CD4-positive, alpha-beta T cell treated with Interleukin-15 for 4 hours (primary cell): ENCODE measurements at regions not wholly inside any gene's neighbourhood (a gene's known extent, or its start where the extent isn't known, plus 50 kb on each side); places are given as distances from the start of the nearest gene placed in this dataset.

ENCODE experiments used
- DNase-seq: peaks from one replicate; pipeline ENCODE4 v3.0.0-alpha.2; 2020; ENCODE audit warnings: low spot score

DNA sequence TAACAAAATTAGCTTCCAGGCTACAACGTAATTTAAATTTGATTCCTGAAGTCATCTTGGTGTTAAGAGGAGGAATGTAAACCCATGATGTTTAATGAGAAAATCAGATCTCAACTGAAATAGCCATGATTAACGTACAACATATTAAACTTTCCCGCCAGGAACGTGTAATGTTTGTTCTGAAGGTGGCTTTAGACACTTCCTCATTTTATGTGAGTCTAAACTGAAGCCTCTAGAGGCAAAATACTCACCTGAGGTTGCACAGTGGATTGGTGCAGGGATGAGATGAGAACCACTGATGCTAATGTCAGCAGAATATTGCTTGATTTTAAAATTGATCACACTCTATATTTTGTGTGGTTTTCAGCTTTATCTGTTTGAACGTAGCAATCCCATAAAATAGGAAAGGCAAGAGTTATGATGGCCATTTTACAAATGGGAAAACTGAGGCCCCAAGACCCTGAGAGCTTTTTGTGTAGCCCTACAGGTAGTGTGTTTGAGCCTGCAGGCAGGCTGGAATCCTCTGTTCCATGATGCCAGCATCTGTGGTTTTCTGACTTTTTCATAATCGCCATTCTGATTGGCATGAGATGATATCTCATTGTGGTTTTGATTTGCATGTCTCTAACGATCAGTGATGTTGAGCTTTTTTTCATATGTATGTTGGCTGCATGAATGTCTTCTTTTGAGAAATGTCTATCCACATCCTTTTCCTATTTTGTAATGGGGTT lies 243.7 kb upstream of the BMPER start:
- no peak for DNase-seq

DNA sequence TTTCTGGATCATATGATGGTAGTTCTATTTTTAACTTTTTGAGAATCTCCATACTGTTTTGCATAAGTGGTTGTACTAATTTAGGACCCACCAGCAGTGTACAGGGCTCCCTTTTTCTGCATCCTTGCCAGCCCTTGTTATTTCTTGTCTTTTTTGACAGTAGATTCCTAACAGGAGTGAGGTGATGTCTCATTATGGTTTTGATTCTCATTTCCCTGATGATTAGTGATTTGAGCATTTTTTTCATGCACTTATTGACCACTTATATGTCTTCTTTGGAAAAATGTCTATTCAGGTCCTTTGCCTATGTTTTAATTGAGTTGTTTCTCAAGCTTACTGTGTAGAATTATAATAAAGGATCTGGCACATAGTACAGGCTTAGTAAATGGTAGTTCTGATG lies 238.8 kb upstream of the BMPER start:
- no peak for DNase-seq

GRCh38 chr7:33667196-33667595 lies 238.1 kb upstream of the BMPER start:
- no peak for DNase-seq

DNA sequence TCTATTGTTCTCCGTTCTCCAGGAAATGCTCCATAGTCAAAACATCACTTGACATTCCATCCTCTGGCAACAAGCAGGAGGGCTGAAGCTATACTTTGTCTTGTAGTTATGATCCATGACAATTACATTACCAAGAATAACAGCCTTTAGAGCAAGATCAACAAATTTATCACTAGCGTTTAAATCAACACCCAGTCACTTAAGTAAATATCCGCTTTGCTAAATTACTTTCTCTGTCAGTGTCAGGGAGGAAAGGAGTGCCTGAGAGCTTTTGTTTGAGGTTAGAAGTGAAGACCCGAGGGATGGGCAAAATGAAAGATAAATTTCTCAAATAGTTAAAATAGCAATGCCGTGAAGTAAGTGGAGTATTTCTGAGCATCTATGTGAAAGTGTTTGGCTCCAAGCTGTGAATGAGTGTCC lies 236.1 kb upstream of the BMPER start:
- DNase-seq = no peak

GRCh38 chr7:33671531-33672262 lies 233.6 kb upstream of the BMPER start:
- no peak for DNase-seq

GRCh38 chr7:33673029-33673700 lies 232.2 kb upstream of the BMPER start:
- DNase-seq = no peak

DNA sequence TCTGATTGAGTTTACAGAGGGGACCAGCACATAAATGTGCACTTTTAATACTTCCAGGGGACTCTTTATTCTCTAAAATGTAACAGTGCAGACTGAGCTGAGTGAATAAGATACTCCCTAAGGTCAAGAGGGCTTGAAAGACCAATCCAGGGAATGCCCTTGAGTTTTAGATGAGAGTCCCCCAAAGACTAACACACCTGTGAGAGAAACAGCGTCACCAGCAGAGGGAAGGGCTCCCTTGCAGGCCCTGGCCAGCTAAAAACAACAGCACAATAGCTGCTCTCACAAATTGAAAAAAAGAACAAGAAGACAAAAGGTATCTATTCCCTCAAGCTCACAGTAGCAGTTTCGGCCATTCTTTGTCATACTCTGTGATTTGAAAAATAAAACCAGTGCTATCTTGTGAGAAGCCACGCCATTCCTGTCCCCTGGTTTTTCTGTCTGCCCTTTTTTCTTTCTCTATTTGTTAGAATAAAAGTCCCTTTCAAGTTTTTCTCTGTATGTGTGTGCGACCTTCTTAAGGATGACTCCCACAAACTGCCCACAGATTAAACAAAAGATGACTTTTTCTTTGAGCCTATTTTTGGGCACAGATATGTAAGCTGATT lies 230.4 kb upstream of the BMPER start:
- DNase-seq = no peak

DNA sequence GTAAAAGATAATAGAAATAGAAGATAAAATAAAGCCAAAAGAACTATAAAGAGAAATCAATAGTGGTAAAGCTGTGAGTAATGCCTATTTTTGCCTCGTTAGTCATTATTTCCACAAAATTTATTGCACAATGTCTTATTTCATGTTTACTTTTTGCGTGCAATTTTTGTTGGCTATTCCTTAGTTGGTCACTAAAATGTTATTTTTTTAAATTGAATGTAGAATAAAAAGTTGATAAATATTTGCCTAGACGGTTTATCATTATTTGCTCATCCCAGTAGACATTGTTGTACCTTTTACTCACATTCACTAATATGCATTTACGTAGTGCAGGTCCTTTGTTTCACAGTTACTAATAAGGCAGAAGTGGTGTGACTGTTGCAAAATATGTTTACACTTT lies 227.8 kb upstream of the BMPER start:
- no peak for DNase-seq

GRCh38 chr7:33678569-33679335 lies 226.6 kb upstream of the BMPER start:
- DNase-seq = no peak

- no peak for DNase-seq
Measured at GRCh38 chr7:33680682-33681081, 224.7 kb upstream of the BMPER start.

DNA sequence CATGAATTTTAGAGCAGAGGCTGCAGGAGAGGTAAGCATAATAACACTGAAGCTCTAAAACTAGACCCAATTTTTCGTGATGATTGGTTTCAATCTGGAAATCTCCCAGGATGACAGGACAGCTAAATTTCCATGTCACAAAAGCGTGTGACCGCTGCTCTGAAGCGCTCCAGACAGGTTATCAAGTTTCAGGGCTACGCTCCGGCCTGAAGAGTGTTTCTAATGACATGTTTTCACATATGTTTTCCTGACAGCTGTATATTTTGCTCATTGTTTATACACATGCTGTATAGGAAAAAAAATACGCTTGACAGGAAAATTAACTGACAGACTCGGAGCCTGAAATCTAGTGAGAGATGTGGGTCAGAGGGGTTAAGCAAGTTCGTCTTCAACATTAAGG lies 219.8 kb upstream of the BMPER start:
- DNase-seq = no peak

DNA sequence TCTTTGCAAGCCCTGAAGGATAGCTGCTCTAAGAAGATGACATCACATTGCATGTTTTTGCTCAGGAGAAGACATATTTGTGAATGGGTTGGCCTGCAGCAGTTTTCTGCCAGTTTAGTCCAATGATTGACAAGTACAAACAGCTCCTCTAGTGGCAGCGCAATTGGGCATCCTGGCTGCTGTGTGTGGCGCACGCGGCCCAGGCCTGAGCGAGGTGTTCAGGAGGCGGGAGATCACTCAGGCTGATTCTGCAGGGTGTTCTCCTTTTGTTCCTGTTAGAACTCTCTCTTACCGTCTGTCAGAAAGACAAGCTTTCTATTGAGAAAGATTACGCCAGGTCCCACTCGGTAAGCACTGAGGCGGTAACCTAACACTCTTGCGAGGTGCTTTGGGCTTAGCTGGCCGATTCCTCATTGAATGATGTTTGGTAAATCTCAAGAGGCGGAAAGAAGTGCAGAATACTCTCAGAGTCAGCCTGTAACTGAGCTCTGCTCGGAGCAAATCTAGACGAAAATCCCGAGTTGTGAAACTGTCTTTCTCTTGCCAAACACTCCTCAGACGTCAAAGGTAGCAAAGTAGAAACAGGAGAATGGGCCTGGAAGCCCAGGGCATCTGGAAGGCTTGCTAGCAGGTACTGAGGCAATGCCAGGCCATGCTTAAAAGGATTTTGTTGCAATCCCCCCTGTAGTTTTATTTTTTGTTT lies 219.2 kb upstream of the BMPER start:
- DNase-seq = no peak

- DNase-seq = no peak
Measured at GRCh38 chr7:33687625-33688024, 217.7 kb upstream of the BMPER start.

DNA sequence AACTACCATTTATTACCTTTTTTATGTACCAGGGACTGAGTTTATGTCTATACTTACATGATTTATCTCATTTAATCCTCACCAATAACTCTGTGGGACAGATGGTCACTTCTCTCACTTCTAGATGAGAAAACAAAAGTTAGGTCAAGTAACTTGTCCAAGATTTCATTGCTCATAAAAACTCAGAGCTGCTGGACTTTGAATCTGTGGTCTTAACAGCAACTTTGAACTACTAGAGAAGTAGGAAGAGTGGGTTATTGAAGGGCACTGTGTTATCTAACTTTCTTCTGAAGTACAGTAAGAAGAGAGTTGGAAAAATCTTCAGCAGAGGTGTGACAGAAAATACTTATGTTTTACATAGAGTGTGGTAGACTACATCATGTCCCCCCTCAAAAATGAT lies 214.2 kb upstream of the BMPER start:
- DNase-seq = no peak

GRCh38 chr7:33692956-33693355 lies 212.4 kb upstream of the BMPER start:
- no peak for DNase-seq

DNA sequence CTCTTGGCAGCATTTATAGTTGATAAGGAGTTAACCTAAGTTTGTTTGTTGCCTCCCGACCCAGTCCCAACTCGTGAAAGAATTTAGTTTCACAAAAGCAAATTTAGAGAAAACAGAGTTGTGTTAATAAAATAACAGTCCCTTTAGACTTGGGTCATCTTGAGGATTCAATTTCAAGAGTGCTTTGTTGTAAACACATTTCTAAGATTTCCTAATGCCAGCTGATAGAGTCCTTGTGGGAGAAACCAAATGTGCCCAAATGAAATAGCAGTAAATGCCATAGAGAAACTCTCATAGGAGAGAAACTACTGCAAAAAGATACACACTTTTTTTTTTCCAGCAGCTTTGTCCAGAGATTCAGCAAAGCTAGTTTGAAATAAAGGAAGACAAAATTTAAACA lies 211.3 kb upstream of the BMPER start:
- DNase-seq = no peak

GRCh38 chr7:33697616-33698015 lies 207.7 kb upstream of the BMPER start:
- no peak for DNase-seq

DNA sequence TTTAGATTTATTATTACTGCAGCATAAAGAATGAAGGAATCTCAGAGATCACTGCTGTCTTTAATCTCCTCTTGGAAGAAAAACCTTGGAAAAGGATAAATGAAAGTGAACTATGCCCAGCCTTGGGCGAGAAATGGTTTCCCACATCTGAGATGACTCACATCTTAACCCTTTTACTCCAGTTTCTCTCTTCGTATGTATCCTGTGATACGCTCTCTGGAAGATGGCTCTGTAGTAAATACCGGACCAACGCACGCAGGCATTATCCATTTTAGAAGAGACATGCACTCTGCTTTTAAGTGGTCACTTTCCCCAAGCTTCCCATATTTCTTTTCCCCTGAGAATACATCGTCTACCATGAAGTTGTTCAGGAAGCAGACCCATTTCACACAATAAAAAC lies 207.3 kb upstream of the BMPER start:
- no peak for DNase-seq

GRCh38 chr7:33698692-33699128 lies 206.6 kb upstream of the BMPER start:
- no peak for DNase-seq

DNA sequence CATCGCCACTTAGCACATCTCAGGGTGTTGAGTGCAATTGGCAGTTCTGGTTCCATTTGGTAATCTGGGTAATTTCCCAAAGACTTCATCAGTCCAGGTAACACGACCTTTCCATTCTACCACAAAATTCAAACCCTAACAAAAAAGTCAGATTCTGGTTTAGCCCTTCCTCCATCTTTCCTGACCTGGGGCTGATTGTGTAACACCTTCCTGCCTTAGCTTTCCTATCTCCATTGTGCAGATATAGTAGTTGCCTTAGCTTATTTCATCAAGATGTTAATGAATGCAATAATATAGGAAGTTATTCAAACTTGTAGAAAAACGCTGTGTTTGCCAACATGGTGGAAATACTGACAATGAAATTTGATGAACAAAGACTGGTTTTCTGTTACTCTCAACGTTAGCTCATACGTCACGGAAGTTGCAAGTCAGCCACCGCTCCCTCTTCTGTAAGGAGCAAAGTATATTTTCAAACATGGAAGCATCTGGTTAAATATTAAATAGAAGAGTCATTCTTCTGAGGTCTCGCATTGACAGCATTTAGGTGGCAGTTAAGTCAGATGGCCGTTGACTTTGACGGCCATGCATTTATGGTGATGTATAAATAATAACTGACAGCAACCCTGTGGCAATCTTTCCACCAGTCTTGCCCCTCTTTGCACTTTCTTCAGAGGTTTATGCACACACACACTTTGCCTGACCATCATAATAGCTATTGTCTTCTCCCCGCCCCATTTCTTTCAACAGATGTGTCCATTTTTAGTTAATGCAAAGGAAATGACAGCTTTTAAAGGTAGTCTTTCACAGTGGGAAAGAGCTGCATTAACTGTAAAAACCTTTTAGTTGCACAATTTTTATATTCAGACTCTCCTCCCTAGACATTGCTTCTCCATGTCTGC lies 205.1 kb upstream of the BMPER start:
- no peak for DNase-seq
